ENCODE measurements at regions not wholly inside any gene's neighbourhood (a gene's known extent, or its start where the extent isn't known, plus 50 kb on each side); places are given as distances from the start of the nearest gene placed in this dataset.

GRCh38 chr16:49092704-49093103, 188.9 kb downstream of the CBLN1 start:
- TF ChIP-seq CTCF (IDR thresholded peaks at IDR 0.05) = no peak
- Mint-ChIP-seq H3K4me3 (ENCODE audit: unreplicated experiment) (no peak overlapping the region), H3K27ac (ENCODE audit: unreplicated experiment) (no peak overlapping the region), H3K36me3 (ENCODE audit: unreplicated experiment) (no peaks in the 10 kb centered on the region), H3K27me3 (ENCODE audit: unreplicated experiment) (no peaks in the 10 kb centered on the region), H3K4me1 (ENCODE audit: unreplicated experiment) (no peaks in the 10 kb centered on the region), H3K9me3 (ENCODE audit: unreplicated experiment) (peaks cover 25% of the 10 kb centered on the region)
- DNase-seq (ENCODE audit: extremely low spot score, unreplicated experiment) = peak; percentile 65

- Mint-ChIP-seq H3K36me3 (ENCODE audit: unreplicated experiment) (no peaks in the 10 kb centered on the region), H3K9me3 (ENCODE audit: unreplicated experiment) (peaks cover 28% of the 10 kb centered on the region), H3K4me1 (ENCODE audit: unreplicated experiment) (no peaks in the 10 kb centered on the region), H3K4me3 (ENCODE audit: unreplicated experiment) (no peak overlapping the region), H3K27ac (ENCODE audit: unreplicated experiment) (no peak overlapping the region), H3K27me3 (ENCODE audit: unreplicated experiment) (no peaks in the 10 kb centered on the region)
- no peak for TF ChIP-seq CTCF (IDR thresholded peaks at IDR 0.05)
- no peak for DNase-seq (ENCODE audit: extremely low spot score, unreplicated experiment)
These were observed 192.1 kb downstream of the CBLN1 start for GRCh38 chr16:49089533-49089932.

GRCh38 chr16:49089039-49089438, 192.6 kb downstream of the CBLN1 start:
- Mint-ChIP-seq H3K27me3 (ENCODE audit: unreplicated experiment) (no peaks in the 10 kb centered on the region), H3K4me3 (ENCODE audit: unreplicated experiment) (no peak overlapping the region), H3K36me3 (ENCODE audit: unreplicated experiment) (no peaks in the 10 kb centered on the region), H3K4me1 (ENCODE audit: unreplicated experiment) (no peaks in the 10 kb centered on the region), H3K9me3 (ENCODE audit: unreplicated experiment) (peaks cover 33% of the 10 kb centered on the region), H3K27ac (ENCODE audit: unreplicated experiment) (no peak overlapping the region)
- TF ChIP-seq CTCF (IDR thresholded peaks at IDR 0.05) = no peak
- no peak for DNase-seq (ENCODE audit: extremely low spot score, unreplicated experiment)

- DNase-seq (ENCODE audit: extremely low spot score, unreplicated experiment) = no peak
- no peak overlapping the region for H3K27ac Mint-ChIP-seq (ENCODE audit: unreplicated experiment)
- H3K9me3 Mint-ChIP-seq (ENCODE audit: unreplicated experiment) = peaks cover 43% of the 10 kb centered on the region
These were observed 196.0 kb downstream of the CBLN1 start for GRCh38 chr16:49085686-49086085.

More at GRCh38 chr16:49085686-49086085, 196.0 kb downstream of the CBLN1 start:
- Mint-ChIP-seq H3K4me1 (ENCODE audit: unreplicated experiment) (no peaks in the 10 kb centered on the region), H3K36me3 (ENCODE audit: unreplicated experiment) (no peaks in the 10 kb centered on the region), H3K4me3 (ENCODE audit: unreplicated experiment) (no peak overlapping the region), H3K27me3 (ENCODE audit: unreplicated experiment) (no peaks in the 10 kb centered on the region)
- TF ChIP-seq CTCF (IDR thresholded peaks at IDR 0.05) = no peak

All from osteocyte (in vitro differentiated cells).